ENCODE measurements at regions not wholly inside any gene's neighbourhood (a gene's known extent, or its start where the extent isn't known, plus 50 kb on each side); places are given as distances from the start of the nearest gene placed in this dataset.

GRCh38 chr13:47004027-47004426 is 107.2 kb upstream of the HTR2A start:
- ChIA-PET POLR2A (no interaction called here), CTCF (interaction anchor here (1.0 to 1.7 kb wide), 3 partner anchors 9 to 30 kb away, joined by 3 to 4 read pairs (median 3); no protein-coding TSS in a partner anchor)
- H3K9me3 ChIP-seq (ENCODE audit: control insufficient read depth, insufficient read depth, low read length): no peaks in the 10 kb centered on the region
- TF ChIP-seq CTCF (IDR thresholded peaks at IDR 0.05; ENCODE audit: low read depth, low read length): peak; percentile 20; the same call in 1 of the 2 replicates
- H3K4me3 ChIP-seq (ENCODE audit: low read depth, low read length): no peak overlapping the region
- no peak overlapping the region for H3K27ac ChIP-seq (ENCODE audit: low read depth, low read length)
- H3K27me3 ChIP-seq (ENCODE audit: control insufficient read depth, insufficient read depth, low read length): no peaks in the 10 kb centered on the region
- DNase-seq (ENCODE audit: low read depth, low spot score): no peak

- POLR2A ChIA-PET: no interaction called here
- CTCF ChIA-PET: interaction anchor here (0.6 to 1.5 kb wide), 2 partner anchors 15 to 26 kb away, joined by 3 to 4 read pairs; no protein-coding TSS in a partner anchor
- H3K27ac ChIP-seq (ENCODE audit: low read depth, low read length): no peak overlapping the region
These were observed 103.3 kb upstream of the HTR2A start for GRCh38 chr13:47000165-47000564.

GRCh38 chr13:46996316-46997030 is 99.6 kb upstream of the HTR2A start:
- H3K27ac ChIP-seq (ENCODE audit: low read depth, low read length): no peak overlapping the region
- TF ChIP-seq CTCF (IDR thresholded peaks at IDR 0.05; ENCODE audit: low read depth, low read length): no peak
- no peaks in the 10 kb centered on the region for H3K9me3 ChIP-seq (ENCODE audit: control insufficient read depth, insufficient read depth, low read length)
- no peak for DNase-seq (ENCODE audit: low read depth, low spot score)
- ChIA-PET CTCF (no interaction called here), POLR2A (no interaction called here)
- no peaks in the 10 kb centered on the region for H3K27me3 ChIP-seq (ENCODE audit: control insufficient read depth, insufficient read depth, low read length)
- no peak overlapping the region for H3K4me3 ChIP-seq (ENCODE audit: low read depth, low read length)

More at GRCh38 chr13:47000165-47000564, 103.3 kb upstream of the HTR2A start:
- TF ChIP-seq CTCF (IDR thresholded peaks at IDR 0.05; ENCODE audit: low read depth, low read length): no peak
- H3K27me3 ChIP-seq (ENCODE audit: control insufficient read depth, insufficient read depth, low read length): no peaks in the 10 kb centered on the region
- H3K9me3 ChIP-seq (ENCODE audit: control insufficient read depth, insufficient read depth, low read length): no peaks in the 10 kb centered on the region
- DNase-seq (ENCODE audit: low read depth, low spot score): no peak
- no peak overlapping the region for H3K4me3 ChIP-seq (ENCODE audit: low read depth, low read length)

GRCh38 chr13:46995874-46996273 is 99.0 kb upstream of the HTR2A start:
- CTCF ChIA-PET: no interaction called here
- POLR2A ChIA-PET: no interaction called here
- H3K9me3 ChIP-seq (ENCODE audit: control insufficient read depth, insufficient read depth, low read length): no peaks in the 10 kb centered on the region
- no peaks in the 10 kb centered on the region for H3K27me3 ChIP-seq (ENCODE audit: control insufficient read depth, insufficient read depth, low read length)
- DNase-seq (ENCODE audit: low read depth, low spot score): no peak
- H3K4me3 ChIP-seq (ENCODE audit: low read depth, low read length): no peak overlapping the region
- no peak for TF ChIP-seq CTCF (IDR thresholded peaks at IDR 0.05; ENCODE audit: low read depth, low read length)
- no peak overlapping the region for H3K27ac ChIP-seq (ENCODE audit: low read depth, low read length)

- no peak for DNase-seq (ENCODE audit: low read depth, low spot score)
- ChIA-PET CTCF (interaction anchor here (1.4 kb wide), 1 partner anchor 9 kb away, joined by 4 read pairs; no protein-coding TSS in a partner anchor), POLR2A (no interaction called here)
- TF ChIP-seq CTCF (IDR thresholded peaks at IDR 0.05; ENCODE audit: low read depth, low read length): no peak
- H3K27ac ChIP-seq (ENCODE audit: low read depth, low read length): no peak overlapping the region
- H3K27me3 ChIP-seq (ENCODE audit: control insufficient read depth, insufficient read depth, low read length): no peaks in the 10 kb centered on the region
- no peaks in the 10 kb centered on the region for H3K9me3 ChIP-seq (ENCODE audit: control insufficient read depth, insufficient read depth, low read length)
- H3K4me3 ChIP-seq (ENCODE audit: low read depth, low read length): no peak overlapping the region
These were observed 97.6 kb upstream of the HTR2A start for GRCh38 chr13:46994492-46994891.

All from AG04450 (cell line).